ENCODE measurements at regions not wholly inside any gene's neighbourhood (a gene's known extent, or its start where the extent isn't known, plus 50 kb on each side); places are given as distances from the start of the nearest gene placed in this dataset.

DNA sequence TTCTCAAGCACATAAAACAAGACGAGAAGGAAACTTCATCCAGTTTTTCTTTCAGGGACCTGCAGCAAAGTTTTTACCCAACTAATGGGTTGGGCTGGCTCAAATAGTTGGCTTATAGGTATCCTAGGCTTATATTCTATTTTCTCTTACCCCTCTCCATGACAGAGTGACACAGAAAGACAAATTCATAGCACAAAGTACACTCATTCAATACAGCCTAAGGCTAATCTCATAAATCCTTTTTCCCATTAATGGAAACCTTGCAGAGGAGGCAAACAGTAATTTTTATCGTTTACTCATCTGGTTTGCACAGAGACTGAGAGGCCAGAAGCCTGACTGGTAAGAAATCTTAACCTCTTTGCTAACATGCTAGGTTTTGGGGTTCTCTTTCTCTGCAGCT lies 1589.9 kb downstream of the SLITRK1 start:
- TF ChIP-seq, protein P1, sequence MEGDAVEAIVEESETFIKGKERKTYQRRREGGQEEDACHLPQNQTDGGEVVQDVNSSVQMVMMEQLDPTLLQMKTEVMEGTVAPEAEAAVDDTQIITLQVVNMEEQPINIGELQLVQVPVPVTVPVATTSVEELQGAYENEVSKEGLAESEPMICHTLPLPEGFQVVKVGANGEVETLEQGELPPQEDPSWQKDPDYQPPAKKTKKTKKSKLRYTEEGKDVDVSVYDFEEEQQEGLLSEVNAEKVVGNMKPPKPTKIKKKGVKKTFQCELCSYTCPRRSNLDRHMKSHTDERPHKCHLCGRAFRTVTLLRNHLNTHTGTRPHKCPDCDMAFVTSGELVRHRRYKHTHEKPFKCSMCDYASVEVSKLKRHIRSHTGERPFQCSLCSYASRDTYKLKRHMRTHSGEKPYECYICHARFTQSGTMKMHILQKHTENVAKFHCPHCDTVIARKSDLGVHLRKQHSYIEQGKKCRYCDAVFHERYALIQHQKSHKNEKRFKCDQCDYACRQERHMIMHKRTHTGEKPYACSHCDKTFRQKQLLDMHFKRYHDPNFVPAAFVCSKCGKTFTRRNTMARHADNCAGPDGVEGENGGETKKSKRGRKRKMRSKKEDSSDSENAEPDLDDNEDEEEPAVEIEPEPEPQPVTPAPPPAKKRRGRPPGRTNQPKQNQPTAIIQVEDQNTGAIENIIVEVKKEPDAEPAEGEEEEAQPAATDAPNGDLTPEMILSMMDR (IDR thresholded peaks at IDR 0.05): no peak
- no peak for TF ChIP-seq EP300 (IDR thresholded peaks at IDR 0.05)

Data from gastroesophageal sphincter (tissue), 3 donors.